Thyroid gland (tissue), 4 donors: ENCODE measurements at regions not wholly inside any gene's neighbourhood (a gene's known extent, or its start where the extent isn't known, plus 50 kb on each side); places are given as distances from the start of the nearest gene placed in this dataset.

ENCODE experiments used
- POLR2A ChIP-seq, 2 donors: fragments of 450-650 bp; IDR thresholded peaks; one replicate each; pipeline ENCODE4 v1.6.1; 2017; ENCODE audit warnings: antibody characterized with exemption in 2 of 2, mild to moderate bottlenecking in 2 of 2, moderate library complexity in 1 of 2
- TF ChIP-seq, protein P1 (sequence below), 6 experiments: fragments of 200-600 bp in 3 of 6; fragments of 450-650 bp in 3 of 6; sonication (generic) in 3 of 6; IDR thresholded peaks; one replicate each; pipeline ENCODE4 v1.5.1; 2016 to 2019; ENCODE audit warnings: antibody characterized with exemption in 6 of 6, mild to moderate bottlenecking in 2 of 6, inconsistent platforms in 1 of 6, moderate library complexity in 1 of 6

DNA sequence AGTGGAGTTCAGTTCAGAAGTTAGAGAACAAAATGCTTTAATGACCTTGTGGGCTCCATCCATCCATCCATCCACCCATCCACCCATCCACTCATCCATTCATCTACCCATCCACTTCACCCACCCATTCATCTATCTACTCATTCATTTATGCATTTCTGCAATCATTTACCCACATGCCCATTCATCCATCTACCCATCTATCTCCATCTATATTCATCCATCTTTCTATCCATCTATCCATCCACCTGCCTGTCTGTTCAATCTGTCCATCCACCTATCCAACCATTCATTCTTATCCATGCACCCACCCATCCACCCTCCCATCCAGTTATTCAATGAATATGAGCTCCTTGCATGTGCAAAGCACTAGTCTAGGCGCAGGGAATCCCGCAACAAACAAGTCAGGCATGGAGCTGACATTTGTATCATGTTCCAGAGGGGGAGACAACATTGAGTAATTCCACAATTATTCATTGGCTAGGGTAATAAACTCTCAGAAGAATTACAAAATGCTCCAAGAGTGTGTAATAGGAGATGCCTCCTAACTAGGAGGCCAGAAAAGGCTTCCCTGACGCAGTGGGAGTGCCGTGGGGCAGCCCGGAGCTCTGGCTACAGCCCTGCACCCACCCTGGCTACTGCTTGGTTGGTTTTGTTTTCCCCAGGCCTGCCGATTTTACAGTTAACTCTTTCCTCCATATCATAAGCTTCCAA lies 211.2 kb downstream of the NXNL2 start:
- TF ChIP-seq POLR2A (IDR thresholded peaks at IDR 0.05) = no peak
- TF ChIP-seq, protein P1, sequence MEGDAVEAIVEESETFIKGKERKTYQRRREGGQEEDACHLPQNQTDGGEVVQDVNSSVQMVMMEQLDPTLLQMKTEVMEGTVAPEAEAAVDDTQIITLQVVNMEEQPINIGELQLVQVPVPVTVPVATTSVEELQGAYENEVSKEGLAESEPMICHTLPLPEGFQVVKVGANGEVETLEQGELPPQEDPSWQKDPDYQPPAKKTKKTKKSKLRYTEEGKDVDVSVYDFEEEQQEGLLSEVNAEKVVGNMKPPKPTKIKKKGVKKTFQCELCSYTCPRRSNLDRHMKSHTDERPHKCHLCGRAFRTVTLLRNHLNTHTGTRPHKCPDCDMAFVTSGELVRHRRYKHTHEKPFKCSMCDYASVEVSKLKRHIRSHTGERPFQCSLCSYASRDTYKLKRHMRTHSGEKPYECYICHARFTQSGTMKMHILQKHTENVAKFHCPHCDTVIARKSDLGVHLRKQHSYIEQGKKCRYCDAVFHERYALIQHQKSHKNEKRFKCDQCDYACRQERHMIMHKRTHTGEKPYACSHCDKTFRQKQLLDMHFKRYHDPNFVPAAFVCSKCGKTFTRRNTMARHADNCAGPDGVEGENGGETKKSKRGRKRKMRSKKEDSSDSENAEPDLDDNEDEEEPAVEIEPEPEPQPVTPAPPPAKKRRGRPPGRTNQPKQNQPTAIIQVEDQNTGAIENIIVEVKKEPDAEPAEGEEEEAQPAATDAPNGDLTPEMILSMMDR (IDR thresholded peaks at IDR 0.05) = no peak
